NCI-H1105 (cell line): ENCODE measurements at regions not wholly inside any gene's neighbourhood (a gene's known extent, or its start where the extent isn't known, plus 50 kb on each side); places are given as distances from the start of the nearest gene placed in this dataset.
"Not testable (repeated sequence)": the region's sequence is repeated elsewhere in the genome, so short reads cannot be mapped to it uniquely, and the experiment has no call there.

Experiments used
- DNase-seq: peaks from one replicate; lab custom pipeline; 2025; lab: John Stamatoyannopoulos, UW

- no peak for DNase-seq
These were observed 302.8 kb upstream of the CRIM1 start for GRCh38 chr2:36052819-36053218.

DNA sequence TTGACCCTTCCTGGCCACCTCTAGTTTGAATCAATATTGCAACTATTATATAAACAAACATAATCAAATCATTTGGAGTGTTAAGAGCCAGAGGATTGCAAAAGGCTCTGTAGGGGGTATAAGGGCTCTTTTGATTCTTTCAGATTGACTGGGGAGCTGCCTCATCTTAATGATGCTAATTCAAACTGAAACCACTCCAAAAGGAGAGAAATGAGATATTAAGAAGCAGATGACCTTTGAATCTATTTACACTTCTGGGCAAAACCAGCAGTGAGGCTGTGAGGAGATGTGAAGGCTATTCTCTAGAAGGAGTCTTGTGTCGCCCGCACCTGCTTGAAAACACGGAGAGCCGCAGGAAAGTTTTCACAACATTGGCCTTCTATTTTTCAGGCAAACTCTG is 311.2 kb upstream of the CRIM1 start:
- no peak for DNase-seq

DNA sequence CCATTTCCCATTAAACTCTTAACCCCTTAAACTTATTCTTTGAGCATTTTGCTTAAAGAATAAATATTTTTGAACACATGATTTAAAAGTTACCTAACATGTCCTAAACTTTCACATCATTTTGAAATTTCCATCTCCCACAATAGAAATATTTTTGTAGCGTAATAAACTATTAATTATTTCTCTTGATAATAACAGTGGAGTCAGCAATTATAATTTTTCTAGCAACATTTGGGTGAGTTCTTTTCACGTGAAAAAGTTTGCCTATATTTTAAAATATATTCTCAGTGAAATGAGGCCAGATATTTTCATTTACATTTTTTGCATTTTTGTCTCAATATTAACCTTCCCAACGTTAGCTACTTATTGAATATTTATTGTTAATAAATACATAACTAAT is 320.4 kb upstream of the CRIM1 start:
- no peak for DNase-seq

GRCh38 chr2:36032046-36032445 is 323.5 kb upstream of the CRIM1 start:
- no peak for DNase-seq

- DNase-seq: no peak
These were observed 324.1 kb upstream of the CRIM1 start for GRCh38 chr2:36031471-36031870.

GRCh38 chr2:36027616-36028015 is 328.0 kb upstream of the CRIM1 start:
- DNase-seq: no peak

- no peak for DNase-seq
These were observed 342.5 kb upstream of the CRIM1 start for GRCh38 chr2:36013064-36013463.

GRCh38 chr2:36006444-36006843 is 349.1 kb upstream of the CRIM1 start:
- DNase-seq: no peak

DNA sequence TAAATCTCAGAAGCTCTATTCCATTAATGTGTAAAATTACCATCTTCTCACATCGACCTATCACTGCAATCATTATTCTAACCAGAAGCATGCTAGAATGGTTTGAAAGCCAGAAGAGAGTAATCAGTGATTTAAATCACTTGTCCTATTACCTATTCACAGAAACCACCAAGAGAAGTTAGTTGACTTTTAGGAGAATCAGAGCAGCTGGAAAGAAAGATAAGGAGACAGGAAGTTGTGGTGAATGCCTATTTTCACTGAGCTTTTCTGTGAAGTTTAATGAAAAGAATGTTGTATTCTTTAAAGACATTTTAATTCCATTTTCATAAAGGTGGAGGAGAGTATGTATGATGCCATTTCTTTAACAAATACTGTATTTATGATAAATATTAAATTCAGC is 352.6 kb upstream of the CRIM1 start:
- DNase-seq: no peak

DNA sequence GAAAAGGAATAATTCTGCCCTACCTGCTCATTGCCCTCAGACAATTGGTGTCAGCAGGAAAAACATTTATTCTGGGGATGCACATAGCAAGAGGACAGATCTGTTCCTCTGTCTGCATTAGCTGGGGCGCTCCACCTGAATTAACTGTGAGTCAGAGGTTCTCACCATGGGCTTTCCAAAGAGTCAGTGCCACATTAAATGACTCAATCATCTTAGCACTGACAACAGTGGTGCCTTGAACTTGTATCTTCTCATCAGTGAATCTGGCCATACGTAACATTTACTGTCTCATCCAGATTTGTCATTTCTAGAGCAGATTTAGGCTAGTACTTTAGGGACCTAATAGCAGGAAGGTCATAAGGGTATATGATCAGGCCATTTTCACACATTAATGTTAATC is 358.1 kb upstream of the CRIM1 start:
- DNase-seq: no peak

- no peak for DNase-seq
These were observed 366.1 kb upstream of the CRIM1 start for GRCh38 chr2:35989503-35989902.

GRCh38 chr2:35989040-35989439 is 366.5 kb upstream of the CRIM1 start:
- no peak for DNase-seq

DNA sequence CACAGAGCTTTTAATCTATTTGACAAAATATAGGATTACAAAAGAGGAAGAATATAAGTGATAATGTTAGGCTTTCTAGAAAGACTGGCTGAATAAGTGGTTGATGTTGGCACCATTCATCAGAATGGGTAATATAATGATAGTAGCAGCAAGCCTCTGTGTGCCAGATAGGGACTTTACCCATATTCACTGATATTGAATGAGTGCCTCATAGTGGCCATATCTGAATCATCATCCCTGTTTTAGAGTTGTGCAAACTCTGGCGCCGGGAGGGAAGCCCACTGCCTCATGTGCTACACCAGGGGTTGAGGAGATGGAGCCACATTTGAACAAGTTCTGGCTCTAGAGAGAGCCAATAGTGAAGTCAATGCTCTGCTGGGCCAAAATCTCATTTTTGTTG is 368.7 kb upstream of the CRIM1 start:
- DNase-seq: no peak

DNA sequence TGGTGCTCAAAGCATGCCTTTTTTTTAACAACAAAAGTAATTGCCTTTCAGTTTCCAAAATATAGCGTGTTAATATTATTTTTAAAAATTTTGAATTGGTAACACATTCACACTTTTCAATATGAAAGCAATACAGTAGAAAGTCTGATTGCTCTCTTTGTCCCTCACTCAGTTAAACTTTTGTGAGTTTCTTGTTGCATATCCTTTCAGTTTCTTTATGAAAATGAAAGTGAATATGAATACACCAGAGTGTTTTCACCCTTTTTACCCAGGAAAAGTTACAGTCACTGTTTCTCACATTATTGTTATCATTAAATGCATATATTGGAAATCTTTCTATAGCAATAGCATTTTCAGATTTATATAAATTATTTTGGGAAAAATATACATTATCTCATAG is 377.4 kb upstream of the CRIM1 start:
- no peak for DNase-seq

DNA sequence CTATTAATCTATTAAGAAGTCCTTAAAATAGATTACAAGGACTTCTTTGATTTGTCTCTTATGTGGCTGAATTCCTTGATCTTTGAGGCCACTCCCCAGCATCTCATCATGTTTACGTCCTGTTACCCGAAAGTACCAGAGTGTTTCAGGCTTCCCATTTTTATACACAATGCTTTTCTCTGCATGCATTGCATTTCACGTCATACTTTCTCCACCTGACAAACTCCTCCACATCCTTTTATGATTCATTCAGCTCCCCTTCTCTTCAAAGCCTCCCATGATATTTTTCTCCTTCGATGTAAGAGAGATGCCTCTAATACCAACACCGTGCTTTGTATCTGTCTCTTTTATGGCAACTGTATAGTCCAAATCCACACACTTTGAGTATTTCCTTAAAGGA is 379.0 kb upstream of the CRIM1 start:
- no peak for DNase-seq

- DNase-seq: no peak
These were observed 381.8 kb upstream of the CRIM1 start for GRCh38 chr2:35973737-35974132.

DNA sequence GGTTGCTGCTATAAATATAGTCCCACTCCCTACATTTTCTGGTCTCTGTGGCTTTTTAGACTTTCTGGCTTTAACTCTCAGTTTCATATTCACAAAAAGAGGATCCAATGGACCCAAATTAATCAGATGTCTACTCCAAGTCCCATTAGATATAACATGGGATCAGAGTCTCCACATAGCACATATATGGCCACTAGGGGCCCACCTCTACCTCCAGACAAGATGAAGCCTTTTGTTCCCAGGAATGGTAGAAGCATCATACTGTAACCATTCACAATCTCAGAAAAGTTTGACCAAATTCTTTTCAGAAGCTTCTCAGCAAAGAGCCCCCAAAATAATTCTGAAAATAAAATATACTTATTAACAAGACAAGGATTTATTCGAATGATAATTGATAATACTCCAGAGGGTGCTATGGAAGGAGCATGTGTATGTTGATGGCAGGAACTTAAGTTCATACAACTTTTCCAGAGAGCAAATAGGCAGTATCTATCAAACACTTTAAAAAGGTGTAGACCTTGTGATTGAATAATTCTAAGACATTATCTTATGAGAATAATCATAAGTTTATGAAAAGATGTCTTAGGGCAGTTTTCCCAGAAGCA is 382.3 kb upstream of the CRIM1 start:
- no peak for DNase-seq

DNA sequence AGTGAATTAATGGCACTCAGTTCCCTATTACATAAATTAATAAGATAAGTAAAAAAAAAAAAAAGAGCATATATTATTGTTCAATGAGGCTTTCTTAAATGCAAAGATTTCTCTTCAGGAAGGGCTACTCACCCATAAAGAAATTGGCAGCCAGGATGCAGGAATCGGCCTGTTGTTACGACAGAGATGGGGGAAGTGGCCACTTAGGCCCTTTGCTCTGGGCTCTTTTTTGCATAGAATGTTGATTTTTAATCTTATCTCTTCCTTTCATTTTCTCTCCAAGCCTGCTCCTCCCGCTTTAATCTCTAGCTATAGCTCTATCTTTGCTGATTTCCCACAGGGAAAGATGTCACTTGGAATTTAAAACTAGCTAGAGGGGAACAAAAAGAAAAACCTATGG is 391.8 kb upstream of the CRIM1 start:
- no peak for DNase-seq

GRCh38 chr2:35963357-35963756 is 392.2 kb upstream of the CRIM1 start:
- no peak for DNase-seq

- no peak for DNase-seq
These were observed 392.9 kb upstream of the CRIM1 start for GRCh38 chr2:35962585-35963146.

- DNase-seq: no peak
These were observed 395.0 kb upstream of the CRIM1 start for GRCh38 chr2:35960596-35960995.

GRCh38 chr2:35957053-35957452 is 398.5 kb upstream of the CRIM1 start:
- not testable (repeated sequence) for DNase-seq

- DNase-seq: no peak
These were observed 409.1 kb upstream of the CRIM1 start for GRCh38 chr2:35946478-35946877.

GRCh38 chr2:35938838-35939237 is 416.7 kb upstream of the CRIM1 start:
- DNase-seq: no peak
